GM12864 (cell line): ENCODE measurements at regions not wholly inside any gene's neighbourhood (a gene's known extent, or its start where the extent isn't known, plus 50 kb on each side); places are given as distances from the start of the nearest gene placed in this dataset.
A peak's percentile ranks its signal among the peaks of the same experiment; 100 is the strongest.

Experiments
- DNase-seq: peaks from one replicate; pipeline ENCODE4 v3.0.0-alpha.2; 2011; ENCODE audit warnings: low read depth
- H3K4me3 ChIP-seq: 2 replicates; pipeline ENCODE4 v1.5.1; 2011; ENCODE audit warnings: mild to moderate bottlenecking, low read depth, low read length, control low read depth
- TF ChIP-seq, protein P1 (sequence below): IDR thresholded peaks from 2 replicates; pipeline ENCODE4 v1.5.1; 2011; ENCODE audit warnings: low read depth, mild to moderate bottlenecking, moderate library complexity, low read length, control low read depth, inconsistent platforms; ENCODE audit errors: missing control alignments

DNA sequence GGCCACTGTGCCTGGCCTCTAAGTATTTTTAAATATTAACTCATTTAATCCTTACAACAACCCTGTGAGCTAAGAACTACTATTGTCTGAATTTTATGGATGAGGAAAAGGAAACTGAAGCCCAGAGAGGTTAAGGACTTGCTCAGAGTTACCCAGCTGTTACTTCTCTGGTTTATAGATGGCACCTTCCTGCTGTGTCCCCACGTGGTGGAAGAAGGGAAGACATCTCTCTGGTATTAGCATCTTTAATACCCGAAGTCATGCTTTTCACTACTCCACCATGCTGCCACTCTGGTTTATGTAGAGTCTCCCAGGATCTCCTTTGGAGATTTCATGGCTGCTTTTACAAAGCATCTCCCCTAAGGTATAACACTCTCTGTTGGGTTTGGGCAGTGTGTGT lies 105.5 kb upstream of the MKLN1 start:
- TF ChIP-seq, protein P1, sequence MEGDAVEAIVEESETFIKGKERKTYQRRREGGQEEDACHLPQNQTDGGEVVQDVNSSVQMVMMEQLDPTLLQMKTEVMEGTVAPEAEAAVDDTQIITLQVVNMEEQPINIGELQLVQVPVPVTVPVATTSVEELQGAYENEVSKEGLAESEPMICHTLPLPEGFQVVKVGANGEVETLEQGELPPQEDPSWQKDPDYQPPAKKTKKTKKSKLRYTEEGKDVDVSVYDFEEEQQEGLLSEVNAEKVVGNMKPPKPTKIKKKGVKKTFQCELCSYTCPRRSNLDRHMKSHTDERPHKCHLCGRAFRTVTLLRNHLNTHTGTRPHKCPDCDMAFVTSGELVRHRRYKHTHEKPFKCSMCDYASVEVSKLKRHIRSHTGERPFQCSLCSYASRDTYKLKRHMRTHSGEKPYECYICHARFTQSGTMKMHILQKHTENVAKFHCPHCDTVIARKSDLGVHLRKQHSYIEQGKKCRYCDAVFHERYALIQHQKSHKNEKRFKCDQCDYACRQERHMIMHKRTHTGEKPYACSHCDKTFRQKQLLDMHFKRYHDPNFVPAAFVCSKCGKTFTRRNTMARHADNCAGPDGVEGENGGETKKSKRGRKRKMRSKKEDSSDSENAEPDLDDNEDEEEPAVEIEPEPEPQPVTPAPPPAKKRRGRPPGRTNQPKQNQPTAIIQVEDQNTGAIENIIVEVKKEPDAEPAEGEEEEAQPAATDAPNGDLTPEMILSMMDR = peak; percentile 51
- peak; percentile 7 for DNase-seq
- H3K4me3 ChIP-seq = no peak overlapping the region

DNA sequence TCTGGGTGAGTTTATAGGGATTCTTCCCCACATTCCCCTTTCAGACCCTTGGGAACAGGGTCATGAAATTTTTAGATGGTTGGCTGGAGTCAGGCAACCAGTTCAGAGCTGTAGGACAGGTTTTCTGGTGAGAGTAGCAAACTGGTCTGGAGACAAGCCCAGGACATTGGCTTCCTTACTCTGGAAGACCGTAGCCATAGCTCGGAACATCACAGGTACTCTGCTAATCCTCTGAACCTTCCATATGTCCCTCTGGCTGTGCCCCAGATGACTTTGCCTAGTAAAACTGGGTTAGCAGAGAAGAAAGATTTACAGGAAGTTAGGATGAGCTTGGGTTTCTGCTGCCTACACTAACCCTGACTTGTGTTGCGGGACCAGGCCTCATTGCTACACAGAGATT lies 104.5 kb upstream of the MKLN1 start:
- TF ChIP-seq, protein P1 = no peak
- H3K4me3 ChIP-seq = no peak overlapping the region
- no peak for DNase-seq

DNA sequence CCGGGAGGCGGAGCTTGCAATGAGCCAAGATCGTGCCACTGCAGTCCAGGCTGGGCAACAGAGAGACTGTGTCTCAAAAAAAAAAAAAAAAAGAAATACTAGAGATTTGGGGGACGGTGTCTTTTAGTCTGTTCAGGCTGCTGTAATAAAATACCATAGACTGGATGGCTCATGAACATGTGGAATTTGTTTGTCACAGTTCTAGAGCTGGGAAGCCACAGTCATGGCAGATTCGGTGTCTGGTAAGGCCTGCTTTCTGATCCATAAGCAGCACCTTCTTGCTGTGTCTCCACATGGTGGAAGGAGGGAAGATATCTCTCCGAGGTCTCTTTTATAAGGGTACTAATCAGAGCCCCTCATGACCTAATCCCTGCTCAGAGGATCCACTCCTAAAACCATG lies 102.7 kb upstream of the MKLN1 start:
- H3K4me3 ChIP-seq = no peak overlapping the region
- TF ChIP-seq, protein P1 = no peak
- DNase-seq = no peak

DNA sequence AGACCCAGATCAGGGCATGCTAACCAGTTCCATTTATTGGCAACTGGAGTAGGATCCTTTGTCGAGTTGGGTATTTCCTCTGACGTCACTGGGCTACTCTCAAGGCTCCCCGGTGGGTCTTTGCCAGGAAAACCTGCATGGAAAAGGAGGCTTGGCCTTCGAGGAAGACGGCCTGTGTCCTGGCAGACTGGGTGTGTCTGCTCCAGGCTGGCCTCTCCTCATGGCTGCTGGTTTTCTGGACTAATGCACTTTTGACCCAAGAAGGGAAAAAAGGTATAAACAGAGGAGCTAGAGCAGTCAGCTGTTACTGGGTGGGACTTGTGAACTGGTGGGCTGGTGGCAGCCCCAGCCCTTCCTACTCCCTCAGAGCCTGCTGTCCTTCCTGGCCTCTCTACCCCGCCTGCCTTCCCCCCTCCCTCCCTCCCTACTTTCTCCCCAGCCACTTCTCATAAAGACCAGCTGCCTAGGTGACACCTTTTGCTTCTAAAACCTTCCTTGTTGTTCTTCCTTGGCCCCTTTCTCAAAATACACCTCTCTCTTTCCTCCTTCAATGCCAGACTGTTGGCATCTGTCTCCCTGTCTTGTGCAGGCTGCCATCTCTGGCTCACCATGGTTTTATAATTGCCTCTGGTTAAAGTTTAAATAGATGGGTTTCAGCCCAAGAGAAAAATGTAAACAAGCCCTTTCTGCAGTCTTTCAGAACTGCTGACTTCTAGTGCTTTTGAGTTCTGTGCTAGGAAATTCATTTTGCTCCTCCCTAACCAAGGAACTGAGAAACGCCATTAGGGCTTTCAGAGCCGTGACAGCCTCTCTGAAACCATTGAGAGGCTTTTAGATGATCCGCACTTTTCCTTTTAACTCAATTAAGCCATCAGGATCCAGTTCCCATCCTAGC lies 101.8 kb upstream of the MKLN1 start:
- TF ChIP-seq, protein P1 = no peak
- no peak overlapping the region for H3K4me3 ChIP-seq
- DNase-seq = no peak

DNA sequence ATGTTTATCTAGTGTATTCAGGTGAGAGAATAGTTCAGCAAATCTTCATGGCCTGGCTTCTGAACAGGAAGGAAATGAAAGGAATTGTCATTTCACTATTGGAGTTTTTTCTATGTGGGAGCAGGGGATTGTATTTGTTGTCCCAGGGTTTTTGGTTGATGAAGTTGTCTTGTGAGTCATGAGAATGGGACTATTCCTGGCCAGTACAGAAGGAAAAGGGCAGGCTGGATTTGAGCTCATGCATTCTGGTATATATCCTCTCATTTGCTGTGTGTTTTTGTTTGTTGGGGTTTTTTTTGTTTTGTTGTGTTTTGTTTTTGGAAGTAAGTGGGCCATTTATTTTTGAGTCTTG lies 101.2 kb upstream of the MKLN1 start:
- H3K4me3 ChIP-seq = no peak overlapping the region
- no peak for DNase-seq
- TF ChIP-seq, protein P1 = no peak

DNA sequence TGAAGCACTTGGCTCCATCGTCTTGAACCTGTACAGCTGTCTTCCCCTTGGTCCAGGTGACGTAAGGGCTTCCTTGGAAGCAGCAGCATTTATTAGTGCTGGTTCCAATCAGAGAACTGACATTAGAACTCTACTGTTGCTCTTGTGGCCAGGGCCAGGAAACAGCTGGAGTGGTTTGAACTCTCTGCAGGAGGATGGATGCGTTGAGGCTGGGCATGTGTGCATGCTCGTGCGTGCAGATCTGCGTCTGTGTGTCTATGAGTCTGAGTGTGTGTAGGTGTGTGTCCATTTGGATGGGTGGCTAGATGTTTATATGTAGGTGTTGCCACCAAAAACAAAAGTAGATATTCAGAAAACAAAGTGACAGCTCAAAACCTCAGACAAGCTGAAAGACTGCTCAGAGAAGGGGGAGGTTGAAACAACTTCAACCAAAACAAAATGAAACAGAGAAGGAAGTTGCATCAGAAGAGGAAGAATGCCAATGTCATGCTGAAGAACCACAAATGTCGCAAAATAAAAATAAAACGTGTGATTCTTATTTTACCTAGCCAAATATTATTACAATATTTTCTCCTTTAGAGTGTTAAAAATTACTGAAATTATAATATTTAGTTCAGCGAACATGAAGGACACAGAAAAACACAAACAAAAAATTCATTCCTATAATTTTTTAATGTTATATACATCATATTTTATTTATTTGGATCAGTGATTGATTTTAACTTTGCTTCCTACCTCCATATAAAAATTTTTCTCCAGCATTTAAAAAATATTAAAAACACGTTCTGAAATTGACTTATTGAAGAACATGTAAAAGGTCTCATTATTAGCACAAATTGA lies 96.1 kb upstream of the MKLN1 start:
- peak; percentile 82 for DNase-seq
- peak overlapping the region; percentile 24 for H3K4me3 ChIP-seq
- TF ChIP-seq, protein P1 = no peak

DNA sequence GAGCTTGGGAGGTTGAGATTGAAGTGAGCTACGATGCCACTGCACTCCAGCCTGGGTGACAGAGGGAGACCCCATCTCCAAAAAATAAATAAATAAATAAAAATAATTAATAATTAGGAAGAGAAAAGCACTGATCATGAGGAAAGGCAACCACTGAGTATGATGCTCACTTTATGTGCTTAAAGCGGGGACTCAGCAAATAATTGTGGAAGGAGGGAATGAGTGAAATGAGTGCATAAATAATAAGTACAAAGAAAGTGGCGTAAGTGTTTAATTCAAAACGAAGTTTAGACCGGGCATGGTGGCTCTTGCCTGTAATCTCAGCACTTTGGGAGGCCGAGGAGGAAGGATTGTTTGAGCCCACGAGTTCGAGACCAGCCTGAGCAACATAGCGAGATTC lies 94.9 kb upstream of the MKLN1 start:
- DNase-seq = no peak
- TF ChIP-seq, protein P1 = no peak
- H3K4me3 ChIP-seq = no peak overlapping the region
